ENCODE measurements at regions not wholly inside any gene's neighbourhood (a gene's known extent, or its start where the extent isn't known, plus 50 kb on each side); places are given as distances from the start of the nearest gene placed in this dataset.

- Histone ChIP-seq H3K9me3 (ENCODE audit: control insufficient read depth, insufficient read depth, low read length) (no peaks in the 10 kb centered on the region), H3K79me2 (ENCODE audit: control insufficient read depth, low read length) (no peaks in the 10 kb centered on the region), H3K27ac (ENCODE audit: low read depth, low read length) (no peak overlapping the region), H3K9me2 (replicated peaks; ENCODE audit: control insufficient read depth, low read length) (no peaks in the 10 kb centered on the region), H3F3A (ENCODE audit: control insufficient read depth, insufficient read depth) (no peaks in the 10 kb centered on the region), H3K4me2 (ENCODE audit: low read length) (no peak overlapping the region), H4K20me1 (ENCODE audit: control insufficient read depth, insufficient read depth, low read depth, low read length) (no peaks in the 10 kb centered on the region), H3K36me3 (ENCODE audit: control insufficient read depth, low read length) (no peaks in the 10 kb centered on the region), H3K4me1 (ENCODE audit: control insufficient read depth, low read length) (no peaks in the 10 kb centered on the region), H3K4me3 (ENCODE audit: low read length) (no peak overlapping the region), H3K27me3 (ENCODE audit: control insufficient read depth, low read length) (no peaks in the 10 kb centered on the region)
- TF ChIP-seq EZH2phosphoT487 (IDR thresholded peaks at IDR 0.05; ENCODE audit: borderline replicate concordance, low read length) (no peak), CTCF (IDR thresholded peaks at IDR 0.05; ENCODE audit: low read depth, low read length, poor library complexity, severe bottlenecking) (no peak)
These were observed 297.2 kb upstream of the VSTM2A start for GRCh38 chr7:54245020-54245419.

- no peaks in the 10 kb centered on the region for H3K9me2 ChIP-seq (replicated peaks; ENCODE audit: control insufficient read depth, low read length)
- H3F3A ChIP-seq (ENCODE audit: control insufficient read depth, insufficient read depth): no peaks in the 10 kb centered on the region
- no peaks in the 10 kb centered on the region for H3K9me3 ChIP-seq (ENCODE audit: control insufficient read depth, insufficient read depth, low read length)
These were observed 292.5 kb upstream of the VSTM2A start for GRCh38 chr7:54249686-54250085.

GRCh38 chr7:54252256-54253035 lies 289.7 kb upstream of the VSTM2A start:
- Histone ChIP-seq H3K9me2 (replicated peaks; ENCODE audit: control insufficient read depth, low read length) (no peaks in the 10 kb centered on the region), H3K79me2 (ENCODE audit: control insufficient read depth, low read length) (no peaks in the 10 kb centered on the region), H3F3A (ENCODE audit: control insufficient read depth, insufficient read depth) (no peaks in the 10 kb centered on the region), H4K20me1 (ENCODE audit: control insufficient read depth, insufficient read depth, low read depth, low read length) (no peaks in the 10 kb centered on the region), H3K4me1 (ENCODE audit: control insufficient read depth, low read length) (no peaks in the 10 kb centered on the region), H3K9me3 (ENCODE audit: control insufficient read depth, insufficient read depth, low read length) (no peaks in the 10 kb centered on the region), H3K36me3 (ENCODE audit: control insufficient read depth, low read length) (no peaks in the 10 kb centered on the region), H3K27me3 (ENCODE audit: control insufficient read depth, low read length) (no peaks in the 10 kb centered on the region), H3K27ac (ENCODE audit: low read depth, low read length) (no peak overlapping the region), H3K4me2 (ENCODE audit: low read length) (no peak overlapping the region), H3K4me3 (ENCODE audit: low read length) (no peak overlapping the region)
- no peak for TF ChIP-seq EZH2phosphoT487 (IDR thresholded peaks at IDR 0.05; ENCODE audit: borderline replicate concordance, low read length)
- TF ChIP-seq CTCF (IDR thresholded peaks at IDR 0.05; ENCODE audit: low read depth, low read length, poor library complexity, severe bottlenecking): no peak

More at GRCh38 chr7:54249686-54250085, 292.5 kb upstream of the VSTM2A start:
- Histone ChIP-seq H3K4me3 (ENCODE audit: low read length) (no peak overlapping the region), H3K36me3 (ENCODE audit: control insufficient read depth, low read length) (no peaks in the 10 kb centered on the region), H3K4me2 (ENCODE audit: low read length) (no peak overlapping the region), H3K27me3 (ENCODE audit: control insufficient read depth, low read length) (no peaks in the 10 kb centered on the region), H3K79me2 (ENCODE audit: control insufficient read depth, low read length) (no peaks in the 10 kb centered on the region), H3K27ac (ENCODE audit: low read depth, low read length) (no peak overlapping the region), H3K4me1 (ENCODE audit: control insufficient read depth, low read length) (no peaks in the 10 kb centered on the region), H4K20me1 (ENCODE audit: control insufficient read depth, insufficient read depth, low read depth, low read length) (no peaks in the 10 kb centered on the region)
- TF ChIP-seq EZH2phosphoT487 (IDR thresholded peaks at IDR 0.05; ENCODE audit: borderline replicate concordance, low read length): no peak
- no peak for TF ChIP-seq CTCF (IDR thresholded peaks at IDR 0.05; ENCODE audit: low read depth, low read length, poor library complexity, severe bottlenecking)

All from DOHH2 (cell line).